Vagina (tissue), 2 donors: ENCODE measurements at regions not wholly inside any gene's neighbourhood (a gene's known extent, or its start where the extent isn't known, plus 50 kb on each side); places are given as distances from the start of the nearest gene placed in this dataset.

Experiments
- DNase-seq, 2 donors: peaks; one replicate each; pipeline ENCODE4 v3.0.0-alpha.2; 2017; ENCODE audit errors: extremely low spot score in 2 of 2
- H3K27ac ChIP-seq: fragments of 200-600 bp; sonication (generic); one replicate; pipeline ENCODE4 v1.5.1; 2019
- H3K27me3 ChIP-seq: fragments of 200-600 bp; sonication (generic); one replicate; pipeline ENCODE4 v1.5.1; 2019
- H3K36me3 ChIP-seq, 2 donors: fragments of 200-600 bp; sonication (generic); one replicate each; pipeline ENCODE4 v1.5.1; 2017 to 2019
- H3K4me1 ChIP-seq: fragments of 200-600 bp; sonication (generic); one replicate; pipeline ENCODE4 v1.5.1; 2019
- H3K4me3 ChIP-seq, 2 donors: fragments of 200-600 bp; sonication (generic); 1 replicate in 1 of 2; 2 replicates in 1 of 2; pipeline ENCODE4 v1.5.1; 2016 to 2019
- H3K9me3 ChIP-seq: fragments of 200-600 bp; sonication (generic); one replicate; pipeline ENCODE4 v1.5.1; 2019
- POLR2A ChIP-seq, 2 donors: fragments of 450-650 bp; IDR thresholded peaks; one replicate each; pipeline ENCODE4 v1.6.1; 2017; ENCODE audit warnings: antibody characterized with exemption in 2 of 2, mild to moderate bottlenecking in 2 of 2, moderate library complexity in 2 of 2
- POLR2AphosphoS5 ChIP-seq, 2 donors: sonication (generic); formaldehyde crosslinking; IDR thresholded peaks; one replicate each; pipeline ENCODE4 v1.9.0; 2017; ENCODE audit warnings: antibody characterized with exemption in 2 of 2, mild to moderate bottlenecking in 2 of 2, low read depth in 1 of 2; ENCODE audit not compliant: insufficient read depth in 1 of 2
- intact Hi-C: fragments of 100-400 bp; cut with DNase I; formaldehyde crosslinking; loops from one replicate; pipeline ENCODE4 v1.15.1; 2023
- TF ChIP-seq, protein P1 (sequence below), 3 experiments: fragments of 450-650 bp in 2 of 3; fragments of 200-600 bp in 1 of 3; sonication (generic) in 1 of 3; IDR thresholded peaks; one replicate each; pipeline ENCODE4 v1.5.1; 2017 to 2019; ENCODE audit warnings: antibody characterized with exemption in 3 of 3, mild to moderate bottlenecking in 2 of 3, moderate library complexity in 2 of 3

DNA sequence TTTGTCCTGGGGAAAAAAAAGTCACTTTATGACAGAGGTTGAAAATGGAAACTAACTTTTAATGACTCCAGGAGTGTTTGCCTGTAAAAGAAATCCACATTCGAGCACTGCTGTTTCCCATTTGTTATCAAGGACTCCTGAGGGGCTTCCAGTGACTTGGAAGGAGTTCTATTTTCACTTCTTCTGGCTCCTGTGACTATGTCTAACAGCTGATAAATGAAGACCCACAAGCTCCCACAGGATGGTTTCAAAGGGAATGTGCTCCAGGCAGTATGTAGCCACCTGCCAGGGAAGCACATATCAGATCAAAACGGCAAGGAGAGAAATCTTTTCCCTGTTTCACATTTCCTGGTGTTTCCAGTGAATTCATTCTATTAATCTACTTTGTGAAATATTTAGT lies 159.8 kb upstream of the FAM241A start:
- DNase-seq: no peak
- TF ChIP-seq POLR2AphosphoS5 (IDR thresholded peaks at IDR 0.05; ENCODE audit: insufficient read depth in 1 of 2, low read depth in 1 of 2) (no peak), POLR2A (IDR thresholded peaks at IDR 0.05) (no peak)
- TF ChIP-seq, protein P1, sequence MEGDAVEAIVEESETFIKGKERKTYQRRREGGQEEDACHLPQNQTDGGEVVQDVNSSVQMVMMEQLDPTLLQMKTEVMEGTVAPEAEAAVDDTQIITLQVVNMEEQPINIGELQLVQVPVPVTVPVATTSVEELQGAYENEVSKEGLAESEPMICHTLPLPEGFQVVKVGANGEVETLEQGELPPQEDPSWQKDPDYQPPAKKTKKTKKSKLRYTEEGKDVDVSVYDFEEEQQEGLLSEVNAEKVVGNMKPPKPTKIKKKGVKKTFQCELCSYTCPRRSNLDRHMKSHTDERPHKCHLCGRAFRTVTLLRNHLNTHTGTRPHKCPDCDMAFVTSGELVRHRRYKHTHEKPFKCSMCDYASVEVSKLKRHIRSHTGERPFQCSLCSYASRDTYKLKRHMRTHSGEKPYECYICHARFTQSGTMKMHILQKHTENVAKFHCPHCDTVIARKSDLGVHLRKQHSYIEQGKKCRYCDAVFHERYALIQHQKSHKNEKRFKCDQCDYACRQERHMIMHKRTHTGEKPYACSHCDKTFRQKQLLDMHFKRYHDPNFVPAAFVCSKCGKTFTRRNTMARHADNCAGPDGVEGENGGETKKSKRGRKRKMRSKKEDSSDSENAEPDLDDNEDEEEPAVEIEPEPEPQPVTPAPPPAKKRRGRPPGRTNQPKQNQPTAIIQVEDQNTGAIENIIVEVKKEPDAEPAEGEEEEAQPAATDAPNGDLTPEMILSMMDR (IDR thresholded peaks at IDR 0.05): no peak
- no peaks in the 10 kb centered on the region for H3K27me3 ChIP-seq
- H3K4me3 ChIP-seq: no peak overlapping the region
- H3K27ac ChIP-seq: no peak overlapping the region
- no peaks in the 10 kb centered on the region for H3K9me3 ChIP-seq
- no peaks in the 10 kb centered on the region for H3K4me1 ChIP-seq
- H3K36me3 ChIP-seq: no peaks in the 10 kb centered on the region
- intact Hi-C loops: no loop called here

DNA sequence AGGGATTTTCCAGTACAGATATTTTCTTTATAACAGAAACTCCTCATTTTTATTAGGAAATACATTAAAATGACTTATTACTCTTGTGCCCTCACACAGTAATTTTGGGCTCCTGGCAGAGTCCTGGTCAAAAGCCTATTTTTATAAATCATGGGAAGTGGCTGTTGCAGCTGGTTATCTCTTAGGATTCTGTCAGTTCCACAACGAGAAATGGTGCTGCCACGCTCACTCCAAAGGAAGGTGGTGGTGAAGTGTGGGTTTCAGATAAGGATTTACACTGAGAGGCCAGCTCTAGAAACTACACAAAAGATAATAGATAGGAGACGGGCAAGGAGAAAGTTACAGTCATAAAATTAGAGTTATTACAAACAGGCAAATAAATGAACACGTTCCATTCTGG lies 159.2 kb upstream of the FAM241A start:
- intact Hi-C loops: no loop called here
- no peak overlapping the region for H3K4me3 ChIP-seq
- TF ChIP-seq, protein P1 (IDR thresholded peaks at IDR 0.05): no peak
- no peak for TF ChIP-seq POLR2AphosphoS5 (IDR thresholded peaks at IDR 0.05; ENCODE audit: insufficient read depth in 1 of 2, low read depth in 1 of 2)
- TF ChIP-seq POLR2A (IDR thresholded peaks at IDR 0.05): no peak
- no peaks in the 10 kb centered on the region for H3K36me3 ChIP-seq
- H3K4me1 ChIP-seq: no peaks in the 10 kb centered on the region
- H3K27me3 ChIP-seq: no peaks in the 10 kb centered on the region
- no peaks in the 10 kb centered on the region for H3K9me3 ChIP-seq
- DNase-seq: no peak
- H3K27ac ChIP-seq: no peak overlapping the region

DNA sequence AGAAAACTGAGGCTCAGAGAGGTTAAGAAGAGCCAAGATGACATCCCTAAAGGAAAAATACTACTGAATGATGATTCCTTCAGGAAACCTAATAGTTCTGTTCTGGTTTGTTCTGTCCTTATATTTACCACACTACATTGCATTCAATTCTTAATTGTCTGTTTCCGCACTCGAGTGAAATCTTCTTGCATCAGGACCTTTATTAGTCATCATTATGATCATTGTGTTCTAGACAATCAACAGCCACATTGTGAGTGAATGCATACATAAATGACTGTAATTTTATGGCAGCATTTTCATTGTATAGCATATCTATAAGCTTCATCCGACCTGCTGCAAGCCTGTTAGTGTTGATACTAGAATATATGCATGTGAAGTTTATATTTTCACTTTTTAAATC lies 156.7 kb upstream of the FAM241A start:
- H3K4me3 ChIP-seq: no peak overlapping the region
- intact Hi-C loops: no loop called here

DNA sequence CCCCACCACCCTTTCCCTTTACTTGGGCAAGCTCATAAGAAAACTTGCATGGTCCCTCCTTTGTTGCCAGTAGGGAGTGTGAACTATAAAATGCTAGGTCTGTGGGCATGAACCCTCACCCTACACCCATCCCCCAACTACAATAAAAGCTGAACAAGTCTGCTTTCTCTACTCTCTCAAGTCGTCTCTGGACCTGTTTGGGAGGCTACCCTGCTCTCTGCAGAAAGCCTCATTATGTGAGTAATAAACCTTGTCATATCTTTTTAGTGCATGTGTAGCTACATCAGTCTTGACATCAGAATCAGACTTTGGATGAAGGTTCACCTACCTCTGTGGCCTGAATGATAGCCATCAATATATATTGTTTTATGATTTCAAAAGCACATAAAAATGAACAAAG lies 155.4 kb upstream of the FAM241A start:
- Histone ChIP-seq H3K4me1 (peaks cover 9% of the 10 kb centered on the region), H3K27me3 (no peaks in the 10 kb centered on the region), H3K9me3 (no peaks in the 10 kb centered on the region), H3K36me3 (no peaks in the 10 kb centered on the region), H3K27ac (no peak overlapping the region), H3K4me3 (no peak overlapping the region)
- DNase-seq: no peak
- intact Hi-C loops: no loop called here
- TF ChIP-seq, protein P1 (IDR thresholded peaks at IDR 0.05): no peak
- TF ChIP-seq POLR2AphosphoS5 (IDR thresholded peaks at IDR 0.05; ENCODE audit: insufficient read depth in 1 of 2, low read depth in 1 of 2): no peak
- no peak for TF ChIP-seq POLR2A (IDR thresholded peaks at IDR 0.05)

More for the DNA sequence above, 156.7 kb upstream of the FAM241A start:
- no peak for DNase-seq
- Histone ChIP-seq H3K9me3 (no peaks in the 10 kb centered on the region), H3K4me1 (peaks cover 9% of the 10 kb centered on the region), H3K36me3 (no peaks in the 10 kb centered on the region), H3K27me3 (no peaks in the 10 kb centered on the region), H3K27ac (no peak overlapping the region)
- TF ChIP-seq, protein P1 (IDR thresholded peaks at IDR 0.05): no peak
- TF ChIP-seq POLR2AphosphoS5 (IDR thresholded peaks at IDR 0.05; ENCODE audit: insufficient read depth in 1 of 2, low read depth in 1 of 2) (no peak), POLR2A (IDR thresholded peaks at IDR 0.05) (no peak)

DNA sequence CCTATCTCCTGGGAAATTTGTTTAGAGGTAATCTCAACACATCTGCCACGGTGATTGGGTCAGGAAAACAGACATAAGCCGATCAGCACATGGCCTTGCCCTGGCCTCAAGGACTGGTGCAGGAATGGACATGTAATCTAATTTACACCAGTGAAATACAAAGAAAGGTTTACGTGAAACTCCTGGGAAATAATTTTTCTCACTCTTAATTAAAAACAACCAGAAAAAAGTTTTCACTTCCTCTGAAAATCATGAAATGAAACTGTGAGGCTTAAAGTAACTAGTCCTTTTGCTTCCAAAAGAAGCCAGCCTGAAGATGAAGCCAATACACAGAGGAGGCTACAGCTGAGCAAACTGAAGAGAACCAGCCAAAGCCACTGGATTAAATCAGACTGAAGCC lies 154.1 kb upstream of the FAM241A start:
- Histone ChIP-seq H3K27me3 (no peaks in the 10 kb centered on the region), H3K36me3 (no peaks in the 10 kb centered on the region), H3K27ac (no peak overlapping the region), H3K4me3 (no peak overlapping the region), H3K9me3 (no peaks in the 10 kb centered on the region), H3K4me1 (peaks cover 9% of the 10 kb centered on the region)
- DNase-seq: no peak
- intact Hi-C loops: no loop called here
- TF ChIP-seq POLR2AphosphoS5 (IDR thresholded peaks at IDR 0.05; ENCODE audit: insufficient read depth in 1 of 2, low read depth in 1 of 2) (no peak), POLR2A (IDR thresholded peaks at IDR 0.05) (no peak)
- TF ChIP-seq, protein P1 (IDR thresholded peaks at IDR 0.05): no peak
